Activated CD8-positive, alpha-beta memory T cell treated with anti-CD3 and anti-CD28 coated beads, Interleukin-2, amount 10 ng/mL, durations not matched to agents 7 days and 5 days (primary cell): ENCODE measurements at regions not wholly inside any gene's neighbourhood (a gene's known extent, or its start where the extent isn't known, plus 50 kb on each side); places are given as distances from the start of the nearest gene placed in this dataset.
"Not testable (repeated sequence)": the region's sequence is repeated elsewhere in the genome, so short reads cannot be mapped to it uniquely, and the experiment has no call there.

ENCODE experiments used
- ATAC-seq: fragments of 150-1000 bp; cut with Tn5 transposase; one replicate; pipeline ENCODE4 v1.10.0; 2021; ENCODE audit warnings: moderate library complexity
- CTCF ChIA-PET: fragments of 350-600 bp; sonication (Branson Sonifier 250); formaldehyde crosslinking; loops from one replicate; lab custom pipeline; 2021; ENCODE audit warnings: antibody characterized with exemption; lab: Charles Lee
- DNase-seq: peaks from one replicate; pipeline ENCODE4 v3.0.0-alpha.2; 2020
- H3K27ac Mint-ChIP-seq: one replicate; pipeline ENCODE4 v1.8.0; 2021; ENCODE audit warnings: mild to moderate bottlenecking, mixed read lengths
- H3K27me3 Mint-ChIP-seq: one replicate; pipeline ENCODE4 v1.8.0; 2021; ENCODE audit warnings: mixed read lengths
- H3K36me3 Mint-ChIP-seq: one replicate; pipeline ENCODE4 v1.8.0; 2021; ENCODE audit warnings: mild to moderate bottlenecking, mixed read lengths
- H3K4me1 Mint-ChIP-seq: one replicate; pipeline ENCODE4 v1.8.0; 2021; ENCODE audit warnings: mixed read lengths
- H3K4me3 Mint-ChIP-seq: one replicate; pipeline ENCODE4 v1.8.0; 2021; ENCODE audit warnings: mild to moderate bottlenecking, moderate library complexity, mixed read lengths
- H3K9me3 Mint-ChIP-seq: one replicate; pipeline ENCODE4 v1.8.0; 2022; ENCODE audit warnings: low read depth, mixed read lengths

- CTCF ChIA-PET, ATAC-seq, DNase-seq, H3K4me3 Mint-ChIP-seq, H3K36me3 Mint-ChIP-seq, H3K27me3 Mint-ChIP-seq, H3K27ac Mint-ChIP-seq, H3K4me1 Mint-ChIP-seq, H3K9me3 Mint-ChIP-seq: not testable (repeated sequence)
Measured at GRCh38 chr5:118570276-118570675, 418.1 kb downstream of the DTWD2 start.

- ATAC-seq, CTCF ChIA-PET, H3K36me3 Mint-ChIP-seq, H3K27me3 Mint-ChIP-seq, H3K9me3 Mint-ChIP-seq, H3K4me1 Mint-ChIP-seq, H3K27ac Mint-ChIP-seq, H3K4me3 Mint-ChIP-seq, DNase-seq: not testable (repeated sequence)
Measured at GRCh38 chr5:118569596-118569995, 418.8 kb downstream of the DTWD2 start.

- H3K4me3 Mint-ChIP-seq = no peak overlapping the region
- H3K9me3 Mint-ChIP-seq = no peaks in the 10 kb centered on the region
- CTCF ChIA-PET = no interaction called here
- ATAC-seq (no peak), DNase-seq (no peak)
- H3K36me3 Mint-ChIP-seq = no peaks in the 10 kb centered on the region
- H3K27me3 Mint-ChIP-seq = no peaks in the 10 kb centered on the region
- no peaks in the 10 kb centered on the region for H3K4me1 Mint-ChIP-seq
- no peak overlapping the region for H3K27ac Mint-ChIP-seq
Measured at GRCh38 chr5:118565335-118565971, 422.9 kb downstream of the DTWD2 start.

GRCh38 chr5:118561971-118562370 is 426.4 kb downstream of the DTWD2 start:
- no peaks in the 10 kb centered on the region for H3K36me3 Mint-ChIP-seq
- H3K4me1 Mint-ChIP-seq = no peaks in the 10 kb centered on the region
- DNase-seq = no peak
- H3K27me3 Mint-ChIP-seq = no peaks in the 10 kb centered on the region
- no peak overlapping the region for H3K27ac Mint-ChIP-seq
- CTCF ChIA-PET = no interaction called here
- H3K4me3 Mint-ChIP-seq = no peak overlapping the region
- no peaks in the 10 kb centered on the region for H3K9me3 Mint-ChIP-seq
- no peak for ATAC-seq

- Mint-ChIP-seq H3K4me1 (no peaks in the 10 kb centered on the region), H3K27me3 (no peaks in the 10 kb centered on the region), H3K27ac (no peak overlapping the region), H3K9me3 (no peaks in the 10 kb centered on the region), H3K36me3 (no peaks in the 10 kb centered on the region), H3K4me3 (no peak overlapping the region)
- DNase-seq (no peak), ATAC-seq (no peak)
- CTCF ChIA-PET = no interaction called here
Measured at GRCh38 chr5:118561235-118561634, 427.1 kb downstream of the DTWD2 start.

- H3K27ac Mint-ChIP-seq = no peak overlapping the region
- no peaks in the 10 kb centered on the region for H3K9me3 Mint-ChIP-seq
- ATAC-seq = no peak
- H3K4me1 Mint-ChIP-seq = no peaks in the 10 kb centered on the region
- no peak for DNase-seq
- H3K4me3 Mint-ChIP-seq = no peak overlapping the region
- CTCF ChIA-PET = no interaction called here
- no peaks in the 10 kb centered on the region for H3K27me3 Mint-ChIP-seq
- H3K36me3 Mint-ChIP-seq = no peaks in the 10 kb centered on the region
Measured at GRCh38 chr5:118558871-118559270, 429.5 kb downstream of the DTWD2 start.

GRCh38 chr5:118557251-118557661 is 431.1 kb downstream of the DTWD2 start:
- CTCF ChIA-PET = no interaction called here
- no peak for ATAC-seq
- Mint-ChIP-seq H3K4me3 (no peak overlapping the region), H3K9me3 (no peaks in the 10 kb centered on the region), H3K27me3 (no peaks in the 10 kb centered on the region), H3K27ac (no peak overlapping the region), H3K36me3 (no peaks in the 10 kb centered on the region), H3K4me1 (no peaks in the 10 kb centered on the region)
- no peak for DNase-seq

GRCh38 chr5:118556792-118557191 is 431.6 kb downstream of the DTWD2 start:
- H3K36me3 Mint-ChIP-seq = no peaks in the 10 kb centered on the region
- H3K27me3 Mint-ChIP-seq = no peaks in the 10 kb centered on the region
- no peak overlapping the region for H3K27ac Mint-ChIP-seq
- no peak for ATAC-seq
- DNase-seq = no peak
- no peaks in the 10 kb centered on the region for H3K4me1 Mint-ChIP-seq
- H3K9me3 Mint-ChIP-seq = no peaks in the 10 kb centered on the region
- CTCF ChIA-PET = no interaction called here
- no peak overlapping the region for H3K4me3 Mint-ChIP-seq

GRCh38 chr5:118555727-118556126 is 432.6 kb downstream of the DTWD2 start:
- no peak overlapping the region for H3K4me3 Mint-ChIP-seq
- CTCF ChIA-PET = no interaction called here
- ATAC-seq (no peak), DNase-seq (no peak)
- H3K9me3 Mint-ChIP-seq = no peaks in the 10 kb centered on the region
- H3K27me3 Mint-ChIP-seq = no peaks in the 10 kb centered on the region
- H3K27ac Mint-ChIP-seq = no peak overlapping the region
- no peaks in the 10 kb centered on the region for H3K36me3 Mint-ChIP-seq
- H3K4me1 Mint-ChIP-seq = no peaks in the 10 kb centered on the region

GRCh38 chr5:118554981-118555380 is 433.4 kb downstream of the DTWD2 start:
- H3K4me3 Mint-ChIP-seq = no peak overlapping the region
- ATAC-seq (no peak), DNase-seq (no peak)
- no peaks in the 10 kb centered on the region for H3K27me3 Mint-ChIP-seq
- H3K9me3 Mint-ChIP-seq = no peaks in the 10 kb centered on the region
- H3K4me1 Mint-ChIP-seq = no peaks in the 10 kb centered on the region
- H3K36me3 Mint-ChIP-seq = no peaks in the 10 kb centered on the region
- CTCF ChIA-PET = no interaction called here
- H3K27ac Mint-ChIP-seq = no peak overlapping the region

GRCh38 chr5:118554241-118554640 is 434.1 kb downstream of the DTWD2 start:
- DNase-seq = no peak
- no peaks in the 10 kb centered on the region for H3K9me3 Mint-ChIP-seq
- H3K4me1 Mint-ChIP-seq = no peaks in the 10 kb centered on the region
- H3K27ac Mint-ChIP-seq = no peak overlapping the region
- CTCF ChIA-PET = no interaction called here
- ATAC-seq = no peak
- H3K4me3 Mint-ChIP-seq = no peak overlapping the region
- no peaks in the 10 kb centered on the region for H3K36me3 Mint-ChIP-seq
- no peaks in the 10 kb centered on the region for H3K27me3 Mint-ChIP-seq

- no peaks in the 10 kb centered on the region for H3K9me3 Mint-ChIP-seq
- DNase-seq (no peak), ATAC-seq (no peak)
- H3K27me3 Mint-ChIP-seq = no peaks in the 10 kb centered on the region
- no peaks in the 10 kb centered on the region for H3K36me3 Mint-ChIP-seq
- no peak overlapping the region for H3K27ac Mint-ChIP-seq
- CTCF ChIA-PET = no interaction called here
- H3K4me1 Mint-ChIP-seq = no peaks in the 10 kb centered on the region
- H3K4me3 Mint-ChIP-seq = no peak overlapping the region
Measured at GRCh38 chr5:118553662-118554061, 434.7 kb downstream of the DTWD2 start.

- no peaks in the 10 kb centered on the region for H3K9me3 Mint-ChIP-seq
- no peaks in the 10 kb centered on the region for H3K27me3 Mint-ChIP-seq
- H3K27ac Mint-ChIP-seq = no peak overlapping the region
- ATAC-seq (no peak), DNase-seq (no peak)
- no peaks in the 10 kb centered on the region for H3K36me3 Mint-ChIP-seq
- CTCF ChIA-PET = no interaction called here
- H3K4me1 Mint-ChIP-seq = no peaks in the 10 kb centered on the region
- H3K4me3 Mint-ChIP-seq = no peak overlapping the region
Measured at GRCh38 chr5:118552731-118553360, 435.5 kb downstream of the DTWD2 start.

GRCh38 chr5:118552146-118552545 is 436.2 kb downstream of the DTWD2 start:
- no peak overlapping the region for H3K4me3 Mint-ChIP-seq

More at GRCh38 chr5:118552146-118552545, 436.2 kb downstream of the DTWD2 start:
- Mint-ChIP-seq H3K36me3 (no peaks in the 10 kb centered on the region), H3K4me1 (no peaks in the 10 kb centered on the region), H3K27me3 (no peaks in the 10 kb centered on the region), H3K27ac (no peak overlapping the region), H3K9me3 (no peaks in the 10 kb centered on the region)
- DNase-seq (no peak), ATAC-seq (no peak)
- CTCF ChIA-PET = no interaction called here
